ENCODE measurements at regions not wholly inside any gene's neighbourhood (a gene's known extent, or its start where the extent isn't known, plus 50 kb on each side); places are given as distances from the start of the nearest gene placed in this dataset.

- H3K36me3 Mint-ChIP-seq (ENCODE audit: unreplicated experiment), result no peaks in the 10 kb centered on the region
- H3K4me1 Mint-ChIP-seq (ENCODE audit: low read depth, unreplicated experiment), result no peaks in the 10 kb centered on the region
- no peak for DNase-seq
- no peak overlapping the region for H3K4me3 Mint-ChIP-seq (ENCODE audit: unreplicated experiment)
- H3K27ac Mint-ChIP-seq (ENCODE audit: unreplicated experiment), result no peak overlapping the region
- H3K9me3 Mint-ChIP-seq (ENCODE audit: unreplicated experiment), result peaks cover 4% of the 10 kb centered on the region
- no peak for TF ChIP-seq CTCF (IDR thresholded peaks at IDR 0.05; ENCODE audit: partially characterized antibody, unreplicated experiment)
- H3K27me3 Mint-ChIP-seq (ENCODE audit: unreplicated experiment), result peaks cover 3% of the 10 kb centered on the region
Measured at GRCh38 chr4:144817081-144817480, 171.1 kb downstream of the HHIP start.

- TF ChIP-seq CTCF (IDR thresholded peaks at IDR 0.05; ENCODE audit: partially characterized antibody, unreplicated experiment), result no peak
- no peaks in the 10 kb centered on the region for H3K36me3 Mint-ChIP-seq (ENCODE audit: unreplicated experiment)
- no peak for DNase-seq
- H3K9me3 Mint-ChIP-seq (ENCODE audit: unreplicated experiment), result peaks cover 2% of the 10 kb centered on the region
- no peaks in the 10 kb centered on the region for H3K27me3 Mint-ChIP-seq (ENCODE audit: unreplicated experiment)
- H3K4me3 Mint-ChIP-seq (ENCODE audit: unreplicated experiment), result no peak overlapping the region
- no peak overlapping the region for H3K27ac Mint-ChIP-seq (ENCODE audit: unreplicated experiment)
- no peaks in the 10 kb centered on the region for H3K4me1 Mint-ChIP-seq (ENCODE audit: low read depth, unreplicated experiment)
Measured at GRCh38 chr4:144818136-144818535, 172.2 kb downstream of the HHIP start.

GRCh38 chr4:144819591-144819990 is 173.6 kb downstream of the HHIP start:
- no peak for TF ChIP-seq CTCF (IDR thresholded peaks at IDR 0.05; ENCODE audit: partially characterized antibody, unreplicated experiment)
- H3K27me3 Mint-ChIP-seq (ENCODE audit: unreplicated experiment), result no peaks in the 10 kb centered on the region
- no peak for DNase-seq
- H3K27ac Mint-ChIP-seq (ENCODE audit: unreplicated experiment), result no peak overlapping the region
- H3K36me3 Mint-ChIP-seq (ENCODE audit: unreplicated experiment), result no peaks in the 10 kb centered on the region
- no peak overlapping the region for H3K4me3 Mint-ChIP-seq (ENCODE audit: unreplicated experiment)
- no peaks in the 10 kb centered on the region for H3K4me1 Mint-ChIP-seq (ENCODE audit: low read depth, unreplicated experiment)
- H3K9me3 Mint-ChIP-seq (ENCODE audit: unreplicated experiment), result peaks cover 2% of the 10 kb centered on the region

GRCh38 chr4:144820011-144820727 is 174.2 kb downstream of the HHIP start:
- Mint-ChIP-seq H3K9me3 (ENCODE audit: unreplicated experiment) (peaks cover 2% of the 10 kb centered on the region), H3K4me3 (ENCODE audit: unreplicated experiment) (no peak overlapping the region), H3K27ac (ENCODE audit: unreplicated experiment) (no peak overlapping the region), H3K36me3 (ENCODE audit: unreplicated experiment) (no peaks in the 10 kb centered on the region), H3K4me1 (ENCODE audit: low read depth, unreplicated experiment) (no peaks in the 10 kb centered on the region), H3K27me3 (ENCODE audit: unreplicated experiment) (no peaks in the 10 kb centered on the region)
- TF ChIP-seq CTCF (IDR thresholded peaks at IDR 0.05; ENCODE audit: partially characterized antibody, unreplicated experiment), result no peak
- no peak for DNase-seq

GRCh38 chr4:144820728-144821085 is 174.8 kb downstream of the HHIP start:
- Mint-ChIP-seq H3K27me3 (ENCODE audit: unreplicated experiment) (no peaks in the 10 kb centered on the region), H3K4me1 (ENCODE audit: low read depth, unreplicated experiment) (no peaks in the 10 kb centered on the region), H3K4me3 (ENCODE audit: unreplicated experiment) (no peak overlapping the region), H3K27ac (ENCODE audit: unreplicated experiment) (no peak overlapping the region), H3K36me3 (ENCODE audit: unreplicated experiment) (no peaks in the 10 kb centered on the region), H3K9me3 (ENCODE audit: unreplicated experiment) (peaks cover 2% of the 10 kb centered on the region)
- no peak for DNase-seq
- TF ChIP-seq CTCF (IDR thresholded peaks at IDR 0.05; ENCODE audit: partially characterized antibody, unreplicated experiment), result no peak
